ENCODE measurements at regions not wholly inside any gene's neighbourhood (a gene's known extent, or its start where the extent isn't known, plus 50 kb on each side); places are given as distances from the start of the nearest gene placed in this dataset.
"Not testable (repeated sequence)": the region's sequence is repeated elsewhere in the genome, so short reads cannot be mapped to it uniquely, and the experiment has no call there.

DNA sequence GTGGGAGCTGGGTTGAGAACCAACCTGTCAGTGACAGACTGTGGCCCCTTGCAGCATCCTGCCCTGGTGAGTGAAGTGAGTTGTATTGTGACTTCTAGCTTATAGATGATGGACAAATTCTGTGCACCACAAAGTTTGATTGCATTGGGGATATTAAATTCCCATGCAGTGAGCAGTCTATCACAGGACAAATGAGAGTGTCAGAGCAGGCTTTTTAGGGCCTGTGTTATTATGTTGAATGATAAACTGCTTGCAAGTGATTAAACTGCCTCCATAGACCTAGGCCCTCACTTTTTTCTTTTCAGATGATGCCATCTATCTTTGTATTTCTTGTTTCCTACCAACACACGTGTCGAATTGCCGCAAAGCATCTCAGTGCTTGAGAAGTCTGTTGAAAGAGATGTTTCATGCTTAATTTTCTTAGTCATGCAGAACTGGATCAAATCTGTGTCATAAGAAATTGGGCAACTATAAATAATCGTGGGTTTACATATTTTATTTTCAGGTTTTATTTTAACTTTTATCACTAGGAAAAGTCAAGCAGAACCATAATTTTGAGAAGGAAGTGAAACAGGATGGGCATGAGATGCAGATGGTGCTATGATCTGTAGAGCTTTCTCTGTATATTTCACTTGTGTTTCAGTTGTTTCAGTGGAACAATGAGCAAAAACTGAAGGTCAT lies 199.2 kb downstream of the S1PR1 start:
- DNase-seq (ENCODE audit: insufficient read length, low spot score): no peak
- no peak for FAIRE-seq
- TF ChIP-seq POLR2A (IDR thresholded peaks at IDR 0.05; ENCODE audit: low read depth, low read length): no peak

DNA sequence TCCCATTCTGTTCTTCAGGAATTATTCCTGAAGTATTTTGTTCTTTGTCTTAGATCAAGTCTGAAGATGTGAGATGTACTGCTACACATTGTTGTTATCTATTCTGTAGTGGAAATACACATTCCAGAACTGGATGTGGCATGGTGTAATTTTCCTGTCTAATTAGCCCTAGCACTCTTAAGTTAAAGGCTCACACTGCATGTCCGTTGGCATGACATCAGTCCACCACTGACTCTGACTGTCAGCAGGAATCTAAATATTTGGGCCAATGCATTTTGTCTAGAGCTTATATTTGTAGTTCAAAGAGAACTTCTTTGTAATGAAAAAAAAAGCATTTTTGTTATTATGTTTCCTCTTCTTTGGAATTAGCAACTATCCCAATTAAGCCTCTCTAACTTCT lies 201.0 kb downstream of the S1PR1 start:
- FAIRE-seq: no peak
- DNase-seq (ENCODE audit: insufficient read length, low spot score): no peak
- no peak for TF ChIP-seq POLR2A (IDR thresholded peaks at IDR 0.05; ENCODE audit: low read depth, low read length)

DNA sequence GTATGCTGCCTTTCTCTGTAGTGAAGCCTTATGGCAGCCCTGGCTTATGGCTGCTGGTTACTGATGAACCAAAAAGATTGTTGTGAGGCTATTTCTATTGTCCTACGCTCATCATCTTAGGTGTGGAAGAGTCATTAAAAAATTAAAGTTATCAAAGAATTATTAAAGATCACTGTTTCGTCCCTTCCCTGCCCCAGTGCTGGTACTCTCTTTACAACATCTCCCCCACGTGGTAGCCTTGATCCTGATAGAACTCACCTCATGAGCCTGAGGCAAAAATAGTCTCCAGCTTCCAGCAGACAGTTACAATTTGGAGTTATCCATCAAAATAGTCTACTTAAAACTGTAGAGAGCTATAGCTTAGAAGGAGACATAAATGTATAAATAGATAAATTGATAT lies 201.5 kb downstream of the S1PR1 start:
- no peak for FAIRE-seq
- TF ChIP-seq POLR2A (IDR thresholded peaks at IDR 0.05; ENCODE audit: low read depth, low read length): no peak
- no peak for DNase-seq (ENCODE audit: insufficient read length, low spot score)

DNA sequence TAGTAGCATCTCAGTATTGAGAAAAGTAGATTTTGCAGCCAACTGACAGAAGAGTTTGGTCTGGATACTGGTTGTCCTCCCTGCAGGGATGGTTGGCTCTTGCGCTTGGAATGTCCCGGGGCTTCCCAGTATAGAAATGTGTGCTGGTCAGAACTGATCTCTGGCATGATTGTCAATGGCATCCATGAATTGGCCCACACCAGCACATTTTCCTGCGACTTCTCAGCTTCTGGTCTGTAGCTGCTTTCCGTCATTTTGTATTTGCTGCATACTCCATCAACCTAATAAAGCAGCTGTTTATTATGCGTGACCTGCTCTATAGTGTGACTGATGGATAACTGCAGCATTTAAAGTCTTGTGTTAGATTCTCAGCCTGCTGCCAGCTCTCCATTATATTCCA lies 203.7 kb downstream of the S1PR1 start:
- no peak for TF ChIP-seq POLR2A (IDR thresholded peaks at IDR 0.05; ENCODE audit: low read depth, low read length)
- DNase-seq (ENCODE audit: insufficient read length, low spot score): no peak
- no peak for FAIRE-seq

DNA sequence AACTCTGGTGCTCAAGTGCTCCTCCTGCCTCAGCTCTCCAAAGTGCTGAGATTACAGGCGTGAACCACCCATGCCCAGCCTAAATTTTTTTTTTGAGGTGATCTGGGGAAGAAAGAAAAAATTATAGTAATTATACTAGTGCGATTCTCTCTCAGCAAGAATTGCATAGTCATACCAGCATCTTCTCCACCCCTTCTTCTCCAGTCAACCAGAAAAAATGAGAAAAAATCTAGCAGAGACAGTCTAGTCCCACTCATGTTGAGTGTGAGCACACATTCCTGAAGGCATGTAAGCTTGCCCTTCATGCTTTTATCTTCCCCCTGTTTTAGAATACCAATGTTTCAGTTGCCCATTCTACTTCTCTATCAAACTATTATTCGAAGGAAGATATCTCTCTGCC lies 207.6 kb downstream of the S1PR1 start:
- no peak for TF ChIP-seq POLR2A (IDR thresholded peaks at IDR 0.05; ENCODE audit: low read depth, low read length)
- FAIRE-seq: no peak

DNA sequence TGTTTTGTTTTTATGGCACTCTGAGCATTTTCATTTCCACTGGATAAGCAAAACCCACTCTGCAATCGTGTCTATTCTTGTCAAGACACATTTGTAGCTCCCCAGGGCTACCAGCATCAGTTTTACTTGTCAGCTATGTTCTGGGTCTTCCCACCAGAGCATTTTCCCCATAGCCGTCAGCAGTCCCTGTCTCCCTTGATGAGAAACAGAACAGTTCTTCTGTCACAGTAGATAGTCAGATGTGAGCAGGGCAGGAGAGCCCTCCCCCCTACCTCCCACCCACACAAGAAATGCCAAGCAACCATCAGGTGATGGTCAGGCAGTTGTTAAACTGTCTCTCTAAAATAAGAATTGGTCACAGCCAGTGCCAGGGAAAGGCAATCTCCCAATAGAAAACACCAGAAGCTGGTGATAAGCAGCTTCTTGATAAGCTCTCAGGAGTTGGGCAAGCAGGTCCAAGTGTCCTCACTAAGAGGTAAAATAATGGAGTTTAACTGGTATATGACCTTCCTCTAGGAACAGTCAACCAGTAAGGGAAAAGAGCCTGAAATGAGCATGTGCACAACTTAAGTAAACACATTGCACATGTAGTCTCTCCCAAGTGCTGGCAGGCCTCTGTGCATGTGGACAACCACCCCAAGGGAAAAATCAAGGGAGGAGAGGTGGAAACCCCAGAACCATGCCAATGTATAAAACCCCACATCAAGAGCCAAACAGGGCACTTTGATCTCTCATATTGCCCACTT lies 208.2 kb downstream of the S1PR1 start:
- no peak for TF ChIP-seq POLR2A (IDR thresholded peaks at IDR 0.05; ENCODE audit: low read depth, low read length)
- FAIRE-seq (no peak), DNase-seq (ENCODE audit: insufficient read length, low spot score) (no peak)

More for the DNA sequence above, 207.6 kb downstream of the S1PR1 start:
- DNase-seq (ENCODE audit: insufficient read length, low spot score): no peak

DNA sequence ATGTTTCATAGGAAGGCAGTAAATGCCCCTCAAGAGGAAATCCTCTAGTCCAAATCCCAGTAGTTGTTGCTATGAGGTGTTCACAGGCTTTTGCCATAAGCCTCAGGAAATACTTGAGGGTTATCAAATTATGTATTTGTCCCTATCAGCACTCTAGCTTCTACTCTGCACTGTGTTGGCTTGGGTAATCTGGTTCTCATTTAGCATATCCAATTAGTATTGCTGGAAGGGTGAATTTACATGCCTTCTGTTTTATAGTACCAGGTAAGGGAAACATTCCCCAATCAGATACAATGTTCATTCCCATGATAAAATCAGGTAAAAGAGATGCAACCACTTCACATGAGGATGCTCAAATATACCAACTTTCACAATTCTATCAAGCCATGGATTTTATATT lies 211.2 kb downstream of the S1PR1 start:
- FAIRE-seq (no peak), DNase-seq (ENCODE audit: insufficient read length, low spot score) (no peak)

DNA sequence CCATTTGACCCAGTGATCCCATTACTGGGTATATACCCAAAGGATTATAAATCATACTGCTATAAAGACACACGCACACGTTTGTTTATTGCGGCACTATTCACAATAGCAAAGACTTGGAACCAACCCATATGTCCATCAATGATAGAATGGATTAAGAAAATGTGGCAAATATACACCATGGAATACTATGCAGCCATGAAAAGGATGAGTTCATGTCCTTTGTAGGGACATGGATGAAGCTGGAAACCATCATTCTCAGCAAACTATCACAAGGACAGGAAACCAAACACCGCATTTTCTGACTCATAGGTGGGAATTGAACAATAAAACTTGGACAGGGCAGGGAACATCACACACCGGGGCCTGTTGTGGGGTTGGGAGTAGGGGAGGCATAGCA lies 213.9 kb downstream of the S1PR1 start:
- FAIRE-seq; DNase-seq (ENCODE audit: insufficient read length, low spot score): not testable (repeated sequence)

More for the DNA sequence above, 211.2 kb downstream of the S1PR1 start:
- no peak for TF ChIP-seq POLR2A (IDR thresholded peaks at IDR 0.05; ENCODE audit: low read depth, low read length)

DNA sequence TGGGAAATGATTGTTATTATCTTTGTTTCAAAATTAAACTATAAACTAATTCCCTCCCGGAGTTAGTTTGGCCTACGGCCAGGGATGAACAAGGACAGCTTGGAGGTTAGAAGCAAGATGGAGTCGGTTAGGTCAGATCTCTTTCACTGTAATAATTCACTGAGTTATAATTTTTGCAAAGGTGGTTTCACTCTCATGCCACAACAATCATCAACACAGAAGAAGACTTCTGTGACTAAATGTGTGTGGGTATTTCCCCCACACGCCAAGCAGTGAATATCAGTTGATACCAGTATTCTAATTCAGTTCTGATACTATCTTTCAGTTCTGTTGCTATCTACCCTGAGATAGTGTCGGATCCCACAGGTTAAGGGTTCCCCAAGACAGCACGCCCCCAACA lies 215.1 kb downstream of the S1PR1 start:
- no peak for TF ChIP-seq POLR2A (IDR thresholded peaks at IDR 0.05; ENCODE audit: low read depth, low read length)
- DNase-seq (ENCODE audit: insufficient read length, low spot score): no peak
- FAIRE-seq: no peak

DNA sequence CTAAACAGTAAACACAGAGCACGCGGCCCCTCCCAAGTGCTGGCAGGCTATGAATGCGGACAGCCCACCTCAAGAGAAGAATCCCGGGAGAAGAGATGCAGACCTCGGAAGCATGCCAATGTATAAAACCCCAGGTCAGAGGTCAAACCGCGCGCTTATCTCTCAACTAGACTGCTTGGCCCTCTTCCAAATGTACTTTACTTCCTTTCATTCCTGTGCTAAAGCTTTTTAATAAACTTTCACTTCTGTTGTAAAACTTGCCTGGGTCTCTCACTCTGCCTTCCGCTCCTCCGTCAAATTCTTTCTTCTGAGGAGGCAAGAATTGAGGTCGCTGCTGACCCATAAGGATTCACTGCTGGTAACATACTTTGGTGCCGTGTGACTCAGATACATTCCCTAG lies 216.0 kb downstream of the S1PR1 start:
- FAIRE-seq (no peak), DNase-seq (ENCODE audit: insufficient read length, low spot score) (no peak)
- no peak for TF ChIP-seq POLR2A (IDR thresholded peaks at IDR 0.05; ENCODE audit: low read depth, low read length)

DNA sequence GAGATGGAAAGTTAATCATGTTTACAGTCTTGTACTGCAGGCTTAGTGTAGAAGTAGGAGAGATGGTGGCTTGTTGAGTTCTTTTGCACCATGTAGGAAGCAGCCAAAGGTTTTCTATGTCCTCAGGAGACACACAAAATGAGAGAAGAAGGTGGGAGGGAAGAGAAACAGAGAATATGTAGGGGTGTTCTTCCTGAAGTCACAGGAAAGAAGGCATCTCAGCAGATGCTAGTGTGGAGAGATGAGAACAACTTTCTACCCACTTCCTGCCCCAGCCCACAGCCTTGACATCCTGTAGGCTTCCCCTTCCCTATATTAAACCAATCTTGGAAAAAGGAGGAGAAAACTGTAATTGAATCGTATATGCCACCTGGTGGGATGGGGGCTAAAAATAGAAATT lies 217.0 kb downstream of the S1PR1 start:
- DNase-seq (ENCODE audit: insufficient read length, low spot score) (no peak), FAIRE-seq (no peak)
- TF ChIP-seq POLR2A (IDR thresholded peaks at IDR 0.05; ENCODE audit: low read depth, low read length): no peak

DNA sequence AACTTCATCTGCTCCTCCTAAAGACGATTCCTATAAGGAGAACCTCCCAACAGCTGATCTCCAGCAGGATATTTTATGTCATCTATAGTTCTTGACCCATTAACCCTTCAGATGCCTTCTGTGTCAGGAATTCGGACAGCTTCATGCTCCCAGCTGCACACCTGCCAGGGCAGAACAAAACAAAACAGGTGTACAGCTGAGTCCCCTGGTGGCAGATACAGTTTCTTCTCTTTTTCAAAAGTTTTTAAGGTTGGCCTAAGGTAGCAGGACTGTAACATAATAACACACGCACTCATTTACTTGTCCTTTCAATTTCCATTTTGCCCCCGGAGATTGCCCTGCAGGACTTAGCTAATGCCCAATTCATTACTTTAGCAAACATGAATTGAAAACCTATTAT lies 218.3 kb downstream of the S1PR1 start:
- FAIRE-seq: no peak

DNA sequence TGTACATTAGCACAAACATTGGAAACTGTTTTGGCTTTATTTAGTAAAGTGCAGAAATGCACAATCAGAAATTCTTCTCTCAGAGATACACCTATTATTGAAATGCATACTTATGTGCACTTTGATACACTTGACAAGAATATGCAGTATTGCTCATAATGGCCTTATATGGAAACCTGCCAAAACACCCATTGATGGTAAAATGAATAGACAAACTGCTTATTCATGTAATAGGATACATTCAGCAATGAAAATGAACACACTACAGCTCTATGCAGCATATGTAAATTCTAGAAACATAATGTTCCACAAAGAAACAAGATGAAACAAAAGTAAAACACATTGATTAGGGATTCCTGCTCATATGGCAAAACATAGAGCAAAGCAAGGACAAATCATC lies 223.9 kb downstream of the S1PR1 start:
- no peak for TF ChIP-seq POLR2A (IDR thresholded peaks at IDR 0.05; ENCODE audit: low read depth, low read length)
- FAIRE-seq (no peak), DNase-seq (ENCODE audit: insufficient read length, low spot score) (no peak)

More for the DNA sequence above, 218.3 kb downstream of the S1PR1 start:
- DNase-seq (ENCODE audit: insufficient read length, low spot score): no peak
- TF ChIP-seq POLR2A (IDR thresholded peaks at IDR 0.05; ENCODE audit: low read depth, low read length): no peak

DNA sequence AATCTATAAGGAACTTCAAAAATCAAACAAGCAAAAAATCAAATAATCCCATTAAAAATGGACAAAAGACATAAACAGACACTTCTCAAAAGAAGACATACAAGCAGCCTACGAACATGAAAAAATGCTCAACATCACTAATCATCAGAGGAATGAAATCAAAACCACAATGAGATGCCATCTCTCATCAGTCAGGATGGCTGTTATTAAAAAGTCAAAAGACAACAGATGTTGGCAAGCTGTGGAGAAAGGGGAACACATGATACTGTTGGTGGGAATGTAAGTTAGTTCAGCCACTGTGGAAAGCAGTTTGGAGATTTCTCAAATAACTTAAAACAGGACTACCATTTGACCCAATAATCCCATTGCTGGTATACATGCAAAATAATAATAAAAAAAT lies 226.4 kb downstream of the S1PR1 start:
- FAIRE-seq (no peak), DNase-seq (ENCODE audit: insufficient read length, low spot score) (no peak)
- TF ChIP-seq POLR2A (IDR thresholded peaks at IDR 0.05; ENCODE audit: low read depth, low read length): no peak

DNA sequence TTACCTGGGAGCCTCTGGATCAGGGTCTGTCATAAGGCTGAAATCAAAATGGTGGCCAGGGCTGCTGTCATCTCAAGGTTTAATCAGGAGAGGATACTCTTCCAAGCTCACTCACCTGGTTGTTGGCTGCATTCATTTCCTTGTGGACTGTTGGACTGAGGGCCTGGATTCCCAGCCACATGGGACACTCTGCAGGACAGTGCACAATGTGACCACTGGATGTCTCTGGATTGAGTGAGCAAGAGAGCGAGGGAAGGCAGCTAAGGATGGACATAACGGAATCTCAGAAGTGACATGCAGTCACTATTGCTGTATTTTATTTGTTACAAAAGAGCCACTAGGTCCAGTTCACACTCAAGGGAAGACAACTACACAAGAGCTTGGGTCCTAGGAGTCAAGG lies 229.1 kb downstream of the S1PR1 start:
- no peak for TF ChIP-seq POLR2A (IDR thresholded peaks at IDR 0.05; ENCODE audit: low read depth, low read length)
- no peak for DNase-seq (ENCODE audit: insufficient read length, low spot score)
- FAIRE-seq: no peak

Data from H54 (cell line).